ENCODE measurements at regions not wholly inside any gene's neighbourhood (a gene's known extent, or its start where the extent isn't known, plus 50 kb on each side); places are given as distances from the start of the nearest gene placed in this dataset.
"Not testable (repeated sequence)": the region's sequence is repeated elsewhere in the genome, so short reads cannot be mapped to it uniquely, and the experiment has no call there.

DNA sequence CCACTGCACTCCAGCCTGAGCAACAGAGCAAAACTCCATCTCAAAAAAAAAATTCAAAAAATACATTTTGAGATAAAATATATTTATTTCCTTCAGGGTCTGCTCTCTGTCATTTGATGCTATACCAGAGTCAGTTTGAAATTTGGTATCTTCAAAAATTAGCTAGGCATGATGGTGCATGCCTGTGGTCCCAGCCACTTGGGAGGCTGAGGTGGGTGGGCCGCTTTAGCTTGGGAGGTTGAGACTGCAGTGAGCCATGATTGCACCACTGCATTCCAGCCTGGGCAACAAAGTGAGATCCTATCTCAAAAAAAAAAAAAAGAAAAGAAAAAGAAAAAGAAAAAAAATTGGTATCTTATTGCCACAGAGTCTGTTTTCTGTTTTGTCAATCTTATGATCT, 305.4 kb upstream of the GLI3 start:
- not testable (repeated sequence) for H3K36me3 Mint-ChIP-seq (ENCODE audit: insufficient read depth); H3K27ac Mint-ChIP-seq; H3K9me3 Mint-ChIP-seq; ATAC-seq (replicated peaks); H3K27me3 Mint-ChIP-seq; H3K4me3 Mint-ChIP-seq; DNase-seq; H3K4me1 Mint-ChIP-seq (ENCODE audit: low read depth in 2 of 2)

DNA sequence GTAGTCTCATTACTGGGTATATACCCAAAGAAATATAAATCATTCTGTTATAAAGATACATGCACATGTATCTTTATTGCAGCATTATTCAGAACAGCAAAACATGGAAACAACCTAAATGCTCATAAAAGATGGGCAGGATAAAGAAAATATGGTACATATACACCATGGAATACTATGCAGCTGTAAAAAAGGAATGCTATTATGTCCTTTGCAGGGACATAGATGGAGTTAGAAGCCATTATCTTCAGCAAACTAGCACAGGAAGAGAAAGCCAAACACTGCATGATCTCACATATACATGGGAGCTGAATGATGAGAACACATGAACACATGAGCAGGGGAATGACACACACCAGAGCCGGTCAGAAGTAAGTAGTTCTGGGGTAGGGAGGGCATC, 297.4 kb upstream of the GLI3 start:
- Mint-ChIP-seq H3K36me3 (ENCODE audit: insufficient read depth) (no peaks in the 10 kb centered on the region), H3K4me3 (no peak overlapping the region), H3K27ac (no peak overlapping the region), H3K27me3 (no peaks in the 10 kb centered on the region), H3K4me1 (ENCODE audit: low read depth in 2 of 2) (no peaks in the 10 kb centered on the region), H3K9me3 (peaks cover 8 to 39% of the 10 kb centered on the region in 2 donors)
- DNase-seq (no peak), ATAC-seq (replicated peaks) (no peak)

DNA sequence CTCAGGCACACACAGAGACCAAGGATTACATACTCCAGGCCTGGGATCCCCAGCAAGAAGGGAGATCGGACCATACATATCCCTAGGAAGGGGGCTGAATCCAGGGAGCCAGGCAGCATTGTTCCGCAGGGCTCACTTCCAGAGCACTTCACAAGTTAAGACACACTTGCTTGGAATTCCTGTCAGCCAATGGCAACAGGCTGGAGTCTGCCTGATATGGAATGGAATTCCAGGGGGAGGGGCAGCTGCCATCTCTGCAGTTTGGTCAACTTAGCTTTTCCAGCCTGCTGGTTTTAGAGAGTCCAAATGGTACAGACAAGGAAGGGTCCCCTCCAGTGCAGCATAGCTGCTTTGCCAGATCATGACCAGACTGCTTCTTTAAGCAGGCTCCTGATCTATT, 290.0 kb upstream of the GLI3 start:
- Mint-ChIP-seq H3K27ac (no peak overlapping the region), H3K9me3 (peaks cover 18 to 28% of the 10 kb centered on the region in 2 donors), H3K36me3 (ENCODE audit: insufficient read depth) (no peaks in the 10 kb centered on the region), H3K27me3 (no peaks in the 10 kb centered on the region), H3K4me3 (no peak overlapping the region), H3K4me1 (ENCODE audit: low read depth in 2 of 2) (no peaks in the 10 kb centered on the region)
- DNase-seq, result no peak
- no peak for ATAC-seq (replicated peaks)

DNA sequence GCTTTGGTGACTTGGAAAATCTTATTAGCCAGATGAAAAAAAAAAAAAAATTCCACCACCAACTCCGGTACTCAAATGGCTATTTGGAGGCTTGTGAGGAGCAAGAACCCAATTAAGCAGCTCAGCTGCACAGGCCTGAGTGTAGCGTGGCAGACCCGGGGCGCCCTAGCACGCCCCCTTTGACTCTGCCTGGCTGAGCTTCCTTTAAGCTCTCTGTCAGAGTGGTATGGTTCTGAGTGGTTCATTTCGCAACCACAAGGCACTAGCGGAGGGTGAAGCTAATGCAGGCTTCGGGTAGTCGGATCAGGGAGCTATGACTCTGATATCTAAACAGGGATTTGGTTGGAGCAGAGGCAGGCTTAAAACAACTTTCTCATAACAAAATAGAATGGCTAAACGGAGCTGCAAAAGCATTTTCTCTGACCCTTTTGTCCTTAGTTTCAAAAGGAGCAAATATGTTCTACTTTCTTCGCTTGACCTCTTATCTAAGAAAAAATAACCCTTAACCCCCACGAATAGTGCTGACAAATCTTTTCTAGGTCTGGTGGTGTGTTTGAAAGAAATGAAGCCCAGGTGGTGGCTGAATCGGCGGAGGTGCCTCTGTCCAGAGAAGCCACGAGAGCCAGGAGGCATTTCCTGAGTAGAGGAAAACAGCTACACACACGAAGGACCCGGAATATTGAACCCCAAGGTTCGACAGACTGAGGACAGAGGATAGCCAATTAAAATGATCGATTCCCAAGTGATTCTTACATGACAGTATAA, 285.4 kb upstream of the GLI3 start:
- ATAC-seq (replicated peaks) (no peak), DNase-seq (no peak)
- H3K4me3 Mint-ChIP-seq, result no peak overlapping the region
- H3K27me3 Mint-ChIP-seq, result no peaks in the 10 kb centered on the region
- H3K27ac Mint-ChIP-seq, result no peak overlapping the region
- no peaks in the 10 kb centered on the region for H3K4me1 Mint-ChIP-seq (ENCODE audit: low read depth in 2 of 2)
- H3K36me3 Mint-ChIP-seq (ENCODE audit: insufficient read depth), result no peaks in the 10 kb centered on the region
- peaks cover 2 to 11% of the 10 kb centered on the region in 2 donors for H3K9me3 Mint-ChIP-seq

DNA sequence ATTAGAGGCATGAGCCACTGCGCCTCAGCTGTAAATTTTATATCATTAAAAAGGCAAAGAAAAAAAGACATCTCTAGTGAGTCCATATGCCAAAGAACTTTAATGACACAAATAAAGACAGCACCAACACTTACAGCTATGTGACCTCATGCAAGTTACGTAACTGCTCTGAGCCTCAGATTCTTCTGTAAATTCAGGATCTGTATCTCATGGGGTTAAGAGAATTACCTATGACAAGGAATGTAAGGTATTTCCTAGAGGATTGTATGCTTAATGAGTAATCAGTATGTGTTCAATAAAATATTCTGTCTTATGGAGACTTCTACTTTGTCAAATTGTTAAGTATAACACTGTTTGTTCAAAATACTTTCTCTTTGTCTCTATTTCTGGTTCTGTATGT, 274.0 kb upstream of the GLI3 start:
- Mint-ChIP-seq H3K27ac (no peak overlapping the region), H3K4me3 (no peak overlapping the region)
- DNase-seq, result no peak

DNA sequence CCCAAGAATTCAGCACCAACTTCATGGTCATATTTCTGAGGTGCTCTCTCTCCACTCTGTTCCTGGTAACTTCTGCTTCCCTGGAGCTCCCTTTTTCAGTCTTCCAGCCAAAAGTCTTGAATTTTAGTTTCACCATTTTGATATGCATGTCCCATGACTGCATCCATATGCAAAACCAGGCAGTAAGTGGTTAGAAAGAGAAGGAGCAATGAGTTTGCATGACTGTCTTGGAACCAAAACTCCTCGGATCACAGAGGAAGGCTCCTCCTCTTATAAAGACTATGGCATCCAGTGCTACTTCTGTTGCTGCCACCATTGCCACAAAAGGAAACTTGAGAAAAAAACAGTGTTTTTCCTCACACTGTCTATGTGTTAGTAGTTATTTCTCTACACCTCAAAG, 269.1 kb upstream of the GLI3 start:
- Mint-ChIP-seq H3K9me3 (no peaks in the 10 kb centered on the region), H3K27me3 (no peaks in the 10 kb centered on the region), H3K27ac (no peak overlapping the region), H3K4me1 (ENCODE audit: low read depth in 2 of 2) (no peaks in the 10 kb centered on the region), H3K4me3 (no peak overlapping the region), H3K36me3 (ENCODE audit: insufficient read depth) (no peaks in the 10 kb centered on the region)
- DNase-seq, result no peak
- no peak for ATAC-seq (replicated peaks)

More for the DNA sequence above, 274.0 kb upstream of the GLI3 start:
- ATAC-seq (replicated peaks), result no peak
- H3K36me3 Mint-ChIP-seq (ENCODE audit: insufficient read depth), result no peaks in the 10 kb centered on the region
- H3K4me1 Mint-ChIP-seq (ENCODE audit: low read depth in 2 of 2), result no peaks in the 10 kb centered on the region
- H3K27me3 Mint-ChIP-seq, result no peaks in the 10 kb centered on the region
- peaks cover 0 to 2% of the 10 kb centered on the region in 2 donors for H3K9me3 Mint-ChIP-seq

DNA sequence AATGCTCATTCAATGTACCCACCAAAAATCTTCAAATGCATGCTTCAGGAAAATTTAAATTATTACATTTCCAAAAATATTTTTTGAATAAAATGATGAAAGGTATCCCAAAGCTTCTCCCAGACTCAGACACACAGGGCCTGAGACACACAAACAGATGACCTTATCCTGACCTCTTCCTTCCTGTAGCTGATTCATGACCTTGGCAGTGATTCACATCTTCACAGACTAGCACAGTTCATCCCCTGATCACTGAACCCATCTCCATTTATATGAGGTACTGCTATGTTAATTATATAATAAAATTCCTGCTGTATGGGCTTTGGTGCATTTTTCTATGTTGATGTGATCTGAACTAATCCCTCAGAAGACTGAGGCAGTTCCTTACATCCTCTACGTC, 265.0 kb upstream of the GLI3 start:
- ATAC-seq (replicated peaks), result no peak
- no peak overlapping the region for H3K4me3 Mint-ChIP-seq
- H3K4me1 Mint-ChIP-seq (ENCODE audit: low read depth in 2 of 2), result no peaks in the 10 kb centered on the region
- H3K27me3 Mint-ChIP-seq, result no peaks in the 10 kb centered on the region
- peaks cover 0 to 2% of the 10 kb centered on the region in 2 donors for H3K9me3 Mint-ChIP-seq
- no peak for DNase-seq
- no peaks in the 10 kb centered on the region for H3K36me3 Mint-ChIP-seq (ENCODE audit: insufficient read depth)
- H3K27ac Mint-ChIP-seq, result no peak overlapping the region

DNA sequence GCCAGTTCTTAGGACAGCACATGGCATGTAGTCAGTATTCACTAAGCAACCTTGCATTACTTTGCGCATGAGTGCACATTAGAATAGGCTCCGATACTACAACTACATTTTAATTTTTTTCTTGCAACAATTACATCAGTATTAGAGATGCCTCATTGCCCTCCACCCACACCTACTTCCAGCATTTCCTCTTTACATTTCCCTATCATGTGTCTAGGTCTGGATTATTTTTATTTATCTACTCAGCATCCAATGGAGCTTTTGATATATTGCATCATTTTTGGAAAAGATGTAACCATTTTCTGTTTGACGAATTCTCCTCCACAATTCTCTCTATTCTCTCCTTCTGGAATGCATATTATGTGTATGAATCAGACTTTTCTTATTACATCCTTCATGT, 258.2 kb upstream of the GLI3 start:
- Mint-ChIP-seq H3K4me1 (ENCODE audit: low read depth in 2 of 2) (peaks cover 0 to 3% of the 10 kb centered on the region in 2 donors), H3K27me3 (peaks cover 0 to 12% of the 10 kb centered on the region in 2 donors), H3K4me3 (no peak overlapping the region), H3K9me3 (peaks cover 0 to 1% of the 10 kb centered on the region in 2 donors), H3K27ac (no peak overlapping the region), H3K36me3 (ENCODE audit: insufficient read depth) (no peaks in the 10 kb centered on the region)
- DNase-seq (no peak), ATAC-seq (replicated peaks) (no peak)

DNA sequence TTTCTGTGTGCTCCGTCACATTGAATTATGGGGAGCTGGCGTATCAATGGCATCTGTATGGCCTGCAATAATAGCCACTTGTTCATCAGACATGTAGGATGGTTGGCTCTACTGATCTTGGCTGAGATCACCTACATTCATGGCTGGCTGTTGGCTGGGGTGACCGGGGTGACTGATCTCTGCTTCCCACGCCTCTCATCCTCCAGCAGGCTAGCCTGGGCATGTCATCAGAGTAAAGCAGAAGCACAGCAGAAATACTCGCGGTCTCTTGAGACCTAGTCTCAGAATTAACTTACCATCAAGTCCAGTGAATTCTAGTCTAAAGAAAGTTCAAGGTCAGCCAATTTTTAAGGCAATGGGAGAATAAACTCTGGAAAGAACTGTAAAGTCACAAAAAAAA, 257.7 kb upstream of the GLI3 start:
- no peak for ATAC-seq (replicated peaks)

DNA sequence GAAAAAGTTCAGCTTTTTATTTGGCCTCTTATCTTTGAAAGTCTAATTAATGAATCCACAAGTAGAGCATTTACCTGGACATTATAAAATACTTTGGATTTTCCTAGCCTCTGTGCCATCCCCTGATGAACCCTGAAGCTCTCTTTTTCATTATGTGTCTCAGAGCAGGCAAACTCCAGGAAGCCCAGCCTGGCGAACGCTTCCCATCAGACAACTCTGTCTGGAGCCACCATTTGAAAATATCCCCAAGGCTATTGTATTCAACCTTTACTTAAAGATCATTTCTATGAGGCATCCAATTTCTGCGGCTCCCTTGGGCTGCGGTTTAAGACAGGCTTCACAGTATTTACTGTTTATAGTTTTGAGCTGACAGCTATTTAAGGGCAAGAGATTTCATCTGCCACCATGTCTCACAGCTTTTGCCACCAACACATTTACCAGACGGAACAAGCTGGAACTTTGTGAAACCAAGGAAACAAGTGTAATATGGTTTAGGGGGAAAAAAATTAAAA, 257.2 kb upstream of the GLI3 start:
- Mint-ChIP-seq H3K36me3 (ENCODE audit: insufficient read depth) (no peaks in the 10 kb centered on the region), H3K27me3 (peaks cover 0 to 12% of the 10 kb centered on the region in 2 donors), H3K4me3 (no peak overlapping the region), H3K9me3 (peaks cover under 1 to 1% of the 10 kb centered on the region in 2 donors), H3K4me1 (ENCODE audit: low read depth in 2 of 2) (peaks cover 0 to 3% of the 10 kb centered on the region in 2 donors), H3K27ac (no peak overlapping the region)
- DNase-seq (no peak), ATAC-seq (replicated peaks) (no peak)

More for the DNA sequence above, 257.7 kb upstream of the GLI3 start:
- Mint-ChIP-seq H3K4me3 (no peak overlapping the region), H3K27me3 (peaks cover 0 to 12% of the 10 kb centered on the region in 2 donors), H3K27ac (no peak overlapping the region), H3K36me3 (ENCODE audit: insufficient read depth) (no peaks in the 10 kb centered on the region), H3K4me1 (ENCODE audit: low read depth in 2 of 2) (peaks cover 0 to 3% of the 10 kb centered on the region in 2 donors), H3K9me3 (peaks cover 0 to 1% of the 10 kb centered on the region in 2 donors)
- DNase-seq, result no peak

DNA sequence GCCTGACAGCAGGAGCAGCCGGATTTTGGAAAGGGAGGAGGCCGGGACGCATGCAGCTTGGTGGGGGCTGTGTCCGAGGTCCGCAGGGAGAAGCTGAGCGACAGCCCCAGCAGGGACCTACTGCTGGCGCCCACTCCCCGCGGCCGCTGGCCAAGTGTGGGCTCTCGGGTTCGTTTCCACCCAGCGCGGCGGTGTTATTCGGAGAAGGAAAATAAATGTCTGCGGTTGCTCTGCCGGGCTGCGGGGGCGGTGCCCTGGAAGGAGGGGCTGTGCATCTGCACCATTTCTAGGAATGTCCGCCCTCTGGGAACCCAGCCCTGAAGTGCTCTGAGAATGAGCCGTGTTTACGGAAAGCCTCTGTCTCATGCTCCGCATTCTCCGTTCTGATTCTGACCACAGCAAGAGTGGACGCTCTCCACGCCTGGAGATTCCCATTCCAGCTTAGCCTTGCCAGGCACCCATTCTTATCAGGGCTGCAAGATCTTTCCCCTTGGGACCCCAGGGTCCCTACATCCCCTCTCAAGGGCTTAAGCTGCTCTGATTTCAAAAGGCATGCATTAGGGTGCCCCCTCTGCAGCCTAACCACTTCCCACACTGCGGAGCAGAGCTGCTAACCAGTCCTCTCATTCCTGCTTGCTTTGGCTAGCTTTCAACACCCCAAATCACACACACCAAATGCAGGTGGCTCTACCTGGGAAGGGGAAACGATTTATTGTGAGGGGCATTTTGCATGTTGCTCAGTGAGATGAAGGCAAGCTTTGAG, 256.6 kb upstream of the GLI3 start:
- H3K4me3 Mint-ChIP-seq, result peak overlapping the region in 1 of 2 donors; percentile 24
- DNase-seq (no peak), ATAC-seq (replicated peaks) (no peak)
- H3K4me1 Mint-ChIP-seq (ENCODE audit: low read depth in 2 of 2), result peaks cover 0 to 3% of the 10 kb centered on the region in 2 donors
- H3K9me3 Mint-ChIP-seq, result peaks cover 6 to 7% of the 10 kb centered on the region in 2 donors
- no peaks in the 10 kb centered on the region for H3K36me3 Mint-ChIP-seq (ENCODE audit: insufficient read depth)
- no peak overlapping the region for H3K27ac Mint-ChIP-seq
- H3K27me3 Mint-ChIP-seq, result peaks cover 0 to 12% of the 10 kb centered on the region in 2 donors

DNA sequence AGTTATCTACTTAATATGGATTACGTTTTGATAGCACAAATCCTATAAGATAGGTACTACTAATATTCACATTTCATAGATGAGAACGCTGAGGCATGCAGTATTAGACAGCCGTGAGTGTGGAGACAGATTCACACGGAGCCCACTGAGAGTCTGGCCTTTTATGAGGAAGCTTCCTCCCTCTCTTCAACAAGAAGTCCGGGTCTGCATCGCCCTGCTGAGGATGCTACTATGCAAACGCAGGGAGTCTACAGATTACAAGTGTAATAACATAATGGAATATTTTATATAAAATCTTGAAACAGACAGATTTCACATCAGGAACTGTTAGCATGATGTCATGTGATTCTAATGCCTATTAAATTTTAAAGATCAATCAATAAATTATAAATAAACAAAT, 255.9 kb upstream of the GLI3 start:
- Mint-ChIP-seq H3K27ac (no peak overlapping the region), H3K4me3 (no peak overlapping the region), H3K9me3 (peaks cover 7 to 10% of the 10 kb centered on the region in 2 donors)

DNA sequence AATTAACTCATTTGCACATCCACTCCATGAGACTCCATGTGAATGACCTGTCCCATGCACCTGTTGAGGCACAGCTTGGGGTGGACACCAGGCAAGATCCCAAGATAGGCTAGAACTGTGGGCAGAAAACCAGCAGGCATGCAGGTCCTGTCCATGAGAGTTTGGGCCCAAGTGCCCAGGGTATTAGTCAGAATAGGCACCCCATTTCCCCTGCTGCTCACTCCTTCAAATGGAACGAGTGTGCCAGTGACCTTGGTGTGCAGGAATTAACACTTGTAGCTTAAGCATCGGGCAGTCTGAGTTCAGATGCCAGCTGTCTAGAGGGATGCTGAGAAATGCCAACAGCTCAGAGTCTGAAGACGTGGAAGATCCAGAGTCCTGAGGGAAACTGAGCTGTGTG, 254.1 kb upstream of the GLI3 start:
- Mint-ChIP-seq H3K9me3 (peaks cover 9 to 10% of the 10 kb centered on the region in 2 donors), H3K27ac (no peak overlapping the region), H3K4me3 (no peak overlapping the region), H3K4me1 (ENCODE audit: low read depth in 2 of 2) (peaks cover 0 to 3% of the 10 kb centered on the region in 2 donors), H3K27me3 (peaks cover 0 to 12% of the 10 kb centered on the region in 2 donors), H3K36me3 (ENCODE audit: insufficient read depth) (no peaks in the 10 kb centered on the region)
- no peak for ATAC-seq (replicated peaks)
- no peak for DNase-seq

More for the DNA sequence above, 255.9 kb upstream of the GLI3 start:
- Mint-ChIP-seq H3K27me3 (peaks cover 0 to 12% of the 10 kb centered on the region in 2 donors), H3K36me3 (ENCODE audit: insufficient read depth) (no peaks in the 10 kb centered on the region), H3K4me1 (ENCODE audit: low read depth in 2 of 2) (peaks cover 0 to 3% of the 10 kb centered on the region in 2 donors)
- ATAC-seq (replicated peaks) (no peak), DNase-seq (no peak)

DNA sequence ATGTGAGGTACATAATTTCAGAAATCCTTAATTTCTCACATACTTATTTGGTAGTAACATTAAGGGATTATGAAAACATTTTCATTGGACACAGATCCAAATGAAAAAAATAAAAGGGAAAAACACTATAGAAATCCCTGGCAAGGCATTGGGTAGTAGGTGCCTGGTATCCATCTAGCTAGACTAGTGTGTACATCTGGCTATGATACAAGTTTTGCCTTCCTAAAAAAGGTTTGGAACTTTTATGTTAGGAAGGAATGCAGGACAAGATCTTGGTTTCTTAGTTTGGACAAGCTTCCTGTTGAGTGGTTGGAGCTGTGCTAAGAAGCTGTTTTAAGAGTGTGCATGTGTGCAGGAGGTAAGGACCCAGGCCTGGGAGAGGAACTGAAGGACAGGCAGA, 252.3 kb upstream of the GLI3 start:
- H3K4me3 Mint-ChIP-seq, result no peak overlapping the region
- peaks cover 8 to 10% of the 10 kb centered on the region in 2 donors for H3K9me3 Mint-ChIP-seq
- peaks cover 0 to 11% of the 10 kb centered on the region in 2 donors for H3K27me3 Mint-ChIP-seq
- DNase-seq (no peak), ATAC-seq (replicated peaks) (no peak)
- no peak overlapping the region for H3K27ac Mint-ChIP-seq
- H3K4me1 Mint-ChIP-seq (ENCODE audit: low read depth in 2 of 2), result peaks cover 0 to 3% of the 10 kb centered on the region in 2 donors
- H3K36me3 Mint-ChIP-seq (ENCODE audit: insufficient read depth), result no peaks in the 10 kb centered on the region

Measured in effector memory CD8-positive, alpha-beta T cell (primary cell).